SK-N-MC (cell line): ENCODE measurements at regions not wholly inside any gene's neighbourhood (a gene's known extent, or its start where the extent isn't known, plus 50 kb on each side); places are given as distances from the start of the nearest gene placed in this dataset.

Source experiments
- DNase-seq: peaks from one replicate; pipeline ENCODE4 v3.0.0-alpha.2; 2011; ENCODE audit warnings: low read depth, low spot score
- H3K27ac ChIP-seq: fragments of 200-600 bp; sonication (generic); 2 replicates; pipeline ENCODE4 v1.5.1; 2016; ENCODE audit warnings: mixed run types
- H3K36me3 ChIP-seq: fragments of 200-600 bp; sonication (generic); 2 replicates; pipeline ENCODE4 v1.6.1; 2017; ENCODE audit warnings: antibody characterized with exemption, low read length, mixed read lengths; ENCODE audit not compliant: insufficient read depth
- H3K4me3 ChIP-seq: fragments of 200-600 bp; sonication (generic); 2 replicates; pipeline ENCODE4 v1.5.1; 2016
- H3K9ac ChIP-seq: fragments of 200-600 bp; sonication (generic); 2 replicates; pipeline ENCODE4 v1.8.0; 2017; ENCODE audit warnings: mixed run types, mixed read lengths; ENCODE audit not compliant: insufficient read length
- H3K9me3 ChIP-seq: fragments of 200-600 bp; sonication (generic); 2 replicates; pipeline ENCODE4 v1.6.1; 2017; ENCODE audit warnings: low read depth, mild to moderate bottlenecking, antibody characterized with exemption, low read length, moderate library complexity, mixed read lengths
- EZH2 ChIP-seq: fragments of 200-600 bp; sonication (generic); IDR thresholded peaks from one replicate; pipeline ENCODE4 v1.6.1; 2017; ENCODE audit warnings: antibody characterized with exemption
- FOXP2 ChIP-seq: optimal IDR thresholded peaks from 2 replicates; pipeline ENCODE3; 2011; ENCODE audit warnings: mild to moderate bottlenecking, moderate library complexity; ENCODE audit not compliant: insufficient read depth; ENCODE audit errors: extremely low read length, control extremely low read depth
- POLR2AphosphoS5 ChIP-seq: IDR thresholded peaks from 2 replicates; pipeline ENCODE4 v1.6.1; 2012; ENCODE audit warnings: mild to moderate bottlenecking, low read depth, low read length, borderline replicate concordance

- H3K27ac ChIP-seq = peak overlapping the region; percentile 67
- peak; percentile 75 for DNase-seq
- no peaks in the 10 kb centered on the region for H3K36me3 ChIP-seq
- peak overlapping the region; percentile 61 for H3K4me3 ChIP-seq
- TF ChIP-seq POLR2AphosphoS5 (no peak), FOXP2 (no peak), EZH2 (no peak)
- no peak overlapping the region for H3K9ac ChIP-seq
- no peaks in the 10 kb centered on the region for H3K9me3 ChIP-seq
Measured at GRCh38 chrX:25144043-25144940, 128.5 kb upstream of the ARX start.

- H3K9ac ChIP-seq = no peak overlapping the region
- TF ChIP-seq EZH2 (no peak), FOXP2 (no peak), POLR2AphosphoS5 (no peak)
- peak overlapping the region; percentile 15 for H3K4me3 ChIP-seq
- no peak for DNase-seq
- no peaks in the 10 kb centered on the region for H3K9me3 ChIP-seq
- H3K36me3 ChIP-seq = no peaks in the 10 kb centered on the region
- 0 out of 2 replicates have a peak overlapping the region, but pooled peaks have one; percentile 12 for H3K27ac ChIP-seq
Measured at GRCh38 chrX:25143596-25143995, 127.8 kb upstream of the ARX start.

GRCh38 chrX:25141684-25142083 lies 125.9 kb upstream of the ARX start:
- no peak overlapping the region for H3K4me3 ChIP-seq
- no peak for TF ChIP-seq EZH2
- no peak for TF ChIP-seq FOXP2
- no peak for TF ChIP-seq POLR2AphosphoS5
- no peak for DNase-seq
- H3K27ac ChIP-seq = no peak overlapping the region
- H3K9ac ChIP-seq = no peak overlapping the region
- no peaks in the 10 kb centered on the region for H3K9me3 ChIP-seq
- H3K36me3 ChIP-seq = no peaks in the 10 kb centered on the region

GRCh38 chrX:25131055-25131454 lies 115.3 kb upstream of the ARX start:
- Histone ChIP-seq H3K27ac (no peak overlapping the region), H3K4me3 (no peak overlapping the region), H3K9ac (no peak overlapping the region), H3K9me3 (no peaks in the 10 kb centered on the region), H3K36me3 (no peaks in the 10 kb centered on the region)
- TF ChIP-seq POLR2AphosphoS5 = no peak
- DNase-seq = no peak

- Histone ChIP-seq H3K9ac (no peak overlapping the region), H3K9me3 (no peaks in the 10 kb centered on the region), H3K4me3 (no peak overlapping the region), H3K27ac (no peak overlapping the region), H3K36me3 (no peaks in the 10 kb centered on the region)
- no peak for DNase-seq
- TF ChIP-seq POLR2AphosphoS5 = no peak
Measured at GRCh38 chrX:25130619-25131018, 114.9 kb upstream of the ARX start.

DNA sequence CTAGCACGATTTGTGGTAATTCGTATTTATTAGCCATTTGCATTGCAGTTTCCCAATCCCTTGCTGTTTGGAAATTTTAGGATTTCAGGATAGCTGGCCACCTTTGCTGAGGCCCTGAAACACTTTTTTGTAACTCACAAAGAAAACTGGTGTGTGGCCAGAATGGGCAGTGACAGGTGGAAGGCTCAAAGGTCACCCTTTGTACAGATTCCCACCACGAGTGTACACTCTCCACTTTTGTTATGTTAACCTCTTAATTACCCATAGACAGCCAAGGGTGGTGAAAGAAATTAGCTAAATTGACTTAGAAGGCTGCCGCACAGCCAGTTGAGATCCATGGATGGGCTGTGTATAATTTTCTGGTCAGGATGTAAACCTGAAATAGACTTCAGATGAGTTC lies 109.7 kb upstream of the ARX start:
- DNase-seq = no peak
- TF ChIP-seq EZH2 = no peak
- TF ChIP-seq FOXP2 = no peak
- TF ChIP-seq POLR2AphosphoS5 = no peak
- Histone ChIP-seq H3K4me3 (no peak overlapping the region), H3K36me3 (no peaks in the 10 kb centered on the region), H3K9me3 (no peaks in the 10 kb centered on the region), H3K27ac (no peak overlapping the region), H3K9ac (no peak overlapping the region)

GRCh38 chrX:25124391-25124790 lies 108.6 kb upstream of the ARX start:
- no peaks in the 10 kb centered on the region for H3K9me3 ChIP-seq
- no peak overlapping the region for H3K4me3 ChIP-seq
- no peak for DNase-seq
- no peaks in the 10 kb centered on the region for H3K36me3 ChIP-seq
- H3K9ac ChIP-seq = no peak overlapping the region
- TF ChIP-seq POLR2AphosphoS5 = no peak
- no peak for TF ChIP-seq FOXP2
- TF ChIP-seq EZH2 = no peak
- no peak overlapping the region for H3K27ac ChIP-seq

DNA sequence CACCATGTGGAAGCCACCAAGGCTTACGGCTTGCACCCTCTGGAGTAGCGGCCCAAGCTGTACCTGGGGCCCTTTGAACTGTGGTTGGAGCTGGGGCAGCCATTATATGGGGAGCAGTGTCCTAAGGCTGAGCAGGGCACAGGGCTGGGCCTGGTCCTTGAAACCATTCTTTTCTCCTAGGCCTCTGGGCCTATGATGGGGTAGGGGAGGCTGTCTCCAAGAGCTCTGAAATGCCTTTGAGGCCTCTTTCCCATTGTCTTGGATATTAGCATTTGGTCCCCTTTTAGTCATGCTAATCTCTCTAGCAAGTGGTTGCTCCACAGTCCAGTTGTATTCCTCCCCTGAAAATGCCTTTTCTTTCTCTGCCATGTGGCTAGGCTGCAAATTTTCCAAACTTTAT lies 96.4 kb upstream of the ARX start:
- H3K36me3 ChIP-seq = no peaks in the 10 kb centered on the region
- DNase-seq = no peak
- TF ChIP-seq POLR2AphosphoS5 (no peak), EZH2 (no peak), FOXP2 (no peak)

DNA sequence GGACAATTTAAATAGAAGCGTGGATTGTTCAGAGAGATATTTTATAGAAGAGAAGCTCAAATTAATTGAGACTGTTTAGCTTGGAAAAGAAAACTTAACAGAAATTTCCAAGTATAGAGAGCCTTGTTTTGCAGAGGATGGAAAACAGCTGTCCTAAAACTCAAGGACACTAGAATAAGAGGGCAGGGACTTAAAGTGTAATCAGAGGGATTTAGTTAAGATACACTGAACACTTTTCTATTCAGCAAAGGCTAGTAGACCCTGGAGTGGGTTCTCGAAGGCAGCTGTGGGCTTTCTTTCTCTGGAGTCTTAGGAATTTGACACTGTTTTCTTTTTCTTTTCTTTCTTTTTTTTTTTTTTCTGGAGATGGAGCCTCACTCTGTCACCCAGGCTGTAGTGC lies 92.7 kb upstream of the ARX start:
- Histone ChIP-seq H3K9ac (no peak overlapping the region), H3K36me3 (no peaks in the 10 kb centered on the region), H3K4me3 (no peak overlapping the region), H3K9me3 (no peaks in the 10 kb centered on the region), H3K27ac (no peak overlapping the region)
- TF ChIP-seq EZH2 (no peak), FOXP2 (no peak), POLR2AphosphoS5 (no peak)
- no peak for DNase-seq

More for the DNA sequence above, 96.4 kb upstream of the ARX start:
- Histone ChIP-seq H3K9ac (no peak overlapping the region), H3K27ac (no peak overlapping the region), H3K9me3 (no peaks in the 10 kb centered on the region), H3K4me3 (no peak overlapping the region)
